GM08714 (cell line): ENCODE measurements at regions not wholly inside any gene's neighbourhood (a gene's known extent, or its start where the extent isn't known, plus 50 kb on each side); places are given as distances from the start of the nearest gene placed in this dataset.
"Not testable (repeated sequence)": the region's sequence is repeated elsewhere in the genome, so short reads cannot be mapped to it uniquely, and the experiment has no call there.

ENCODE experiments used
- H3K4me3 ChIP-seq: fragments of 200-500 bp; sonication (Bioruptor generic); 2 replicates; pipeline ENCODE4 v1.5.1; 2014; ENCODE audit warnings: mild to moderate bottlenecking, low read length, inconsistent platforms
- ZNF274 ChIP-seq: IDR thresholded peaks from 2 replicates; pipeline ENCODE4 v1.6.1; 2012; ENCODE audit warnings: mild to moderate bottlenecking, low read depth, low read length

- TF ChIP-seq ZNF274: no peak
- no peak overlapping the region for H3K4me3 ChIP-seq
Measured at GRCh38 chr11:82560836-82561235, 172.8 kb downstream of the FAM181B start.

- no peak for TF ChIP-seq ZNF274
Measured at GRCh38 chr11:82559609-82560008, 174.1 kb downstream of the FAM181B start.

GRCh38 chr11:82557274-82557673 lies 176.4 kb downstream of the FAM181B start:
- no peak overlapping the region for H3K4me3 ChIP-seq
- no peak for TF ChIP-seq ZNF274

More at GRCh38 chr11:82559609-82560008, 174.1 kb downstream of the FAM181B start:
- H3K4me3 ChIP-seq: no peak overlapping the region

GRCh38 chr11:82556210-82556609 lies 177.5 kb downstream of the FAM181B start:
- TF ChIP-seq ZNF274: no peak
- no peak overlapping the region for H3K4me3 ChIP-seq

GRCh38 chr11:82546661-82547557 lies 186.8 kb downstream of the FAM181B start:
- TF ChIP-seq ZNF274: no peak
- no peak overlapping the region for H3K4me3 ChIP-seq

GRCh38 chr11:82539669-82540068 lies 194.0 kb downstream of the FAM181B start:
- no peak for TF ChIP-seq ZNF274

GRCh38 chr11:82536706-82537105 lies 197.0 kb downstream of the FAM181B start:
- no peak for TF ChIP-seq ZNF274
- no peak overlapping the region for H3K4me3 ChIP-seq

More at GRCh38 chr11:82539669-82540068, 194.0 kb downstream of the FAM181B start:
- no peak overlapping the region for H3K4me3 ChIP-seq

- no peak for TF ChIP-seq ZNF274
Measured at GRCh38 chr11:82533628-82534327, 199.9 kb downstream of the FAM181B start.

GRCh38 chr11:82529936-82530335 lies 203.7 kb downstream of the FAM181B start:
- H3K4me3 ChIP-seq: no peak overlapping the region

More at GRCh38 chr11:82533628-82534327, 199.9 kb downstream of the FAM181B start:
- H3K4me3 ChIP-seq: no peak overlapping the region

GRCh38 chr11:82527081-82527584 lies 206.5 kb downstream of the FAM181B start:
- no peak for TF ChIP-seq ZNF274
- no peak overlapping the region for H3K4me3 ChIP-seq

More at GRCh38 chr11:82529936-82530335, 203.7 kb downstream of the FAM181B start:
- no peak for TF ChIP-seq ZNF274

- TF ChIP-seq ZNF274: no peak
- H3K4me3 ChIP-seq: no peak overlapping the region
Measured at GRCh38 chr11:82523141-82523540, 210.5 kb downstream of the FAM181B start.

GRCh38 chr11:82521427-82521826 lies 212.2 kb downstream of the FAM181B start:
- no peak overlapping the region for H3K4me3 ChIP-seq
- no peak for TF ChIP-seq ZNF274

- no peak for TF ChIP-seq ZNF274
- H3K4me3 ChIP-seq: no peak overlapping the region
Measured at GRCh38 chr11:82507288-82507687, 226.4 kb downstream of the FAM181B start.

GRCh38 chr11:82505379-82505778 lies 228.3 kb downstream of the FAM181B start:
- no peak overlapping the region for H3K4me3 ChIP-seq
- no peak for TF ChIP-seq ZNF274

GRCh38 chr11:82501174-82501573 lies 232.5 kb downstream of the FAM181B start:
- H3K4me3 ChIP-seq: not testable (repeated sequence)
